Fibroblast of lung (primary cell): ENCODE measurements at regions not wholly inside any gene's neighbourhood (a gene's known extent, or its start where the extent isn't known, plus 50 kb on each side); places are given as distances from the start of the nearest gene placed in this dataset.

ENCODE experiments used
- EZH2 ChIP-seq: IDR thresholded peaks from 2 replicates; pipeline ENCODE4 v1.5.1; 2012; ENCODE audit warnings: low read length, control low read depth, mild to moderate bottlenecking; ENCODE audit errors: missing control alignments
- TF ChIP-seq, protein P1 (sequence below), 2 donors: IDR thresholded peaks in 1 of 2; conservative IDR thresholded peaks in 1 of 2; 1 replicate in 1 of 2; 2 replicates in 1 of 2; pipeline ENCODE4 v1.5.1; 2011 to 2012; ENCODE audit warnings: low read length in 2 of 2, control low read depth in 1 of 2, inconsistent platforms in 1 of 2, low read depth in 1 of 2, mild to moderate bottlenecking in 1 of 2

GRCh38 chr21:31589820-31590219 is 69.7 kb upstream of the SOD1 start:
- TF ChIP-seq, protein P1, sequence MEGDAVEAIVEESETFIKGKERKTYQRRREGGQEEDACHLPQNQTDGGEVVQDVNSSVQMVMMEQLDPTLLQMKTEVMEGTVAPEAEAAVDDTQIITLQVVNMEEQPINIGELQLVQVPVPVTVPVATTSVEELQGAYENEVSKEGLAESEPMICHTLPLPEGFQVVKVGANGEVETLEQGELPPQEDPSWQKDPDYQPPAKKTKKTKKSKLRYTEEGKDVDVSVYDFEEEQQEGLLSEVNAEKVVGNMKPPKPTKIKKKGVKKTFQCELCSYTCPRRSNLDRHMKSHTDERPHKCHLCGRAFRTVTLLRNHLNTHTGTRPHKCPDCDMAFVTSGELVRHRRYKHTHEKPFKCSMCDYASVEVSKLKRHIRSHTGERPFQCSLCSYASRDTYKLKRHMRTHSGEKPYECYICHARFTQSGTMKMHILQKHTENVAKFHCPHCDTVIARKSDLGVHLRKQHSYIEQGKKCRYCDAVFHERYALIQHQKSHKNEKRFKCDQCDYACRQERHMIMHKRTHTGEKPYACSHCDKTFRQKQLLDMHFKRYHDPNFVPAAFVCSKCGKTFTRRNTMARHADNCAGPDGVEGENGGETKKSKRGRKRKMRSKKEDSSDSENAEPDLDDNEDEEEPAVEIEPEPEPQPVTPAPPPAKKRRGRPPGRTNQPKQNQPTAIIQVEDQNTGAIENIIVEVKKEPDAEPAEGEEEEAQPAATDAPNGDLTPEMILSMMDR (conservative IDR thresholded peaks at IDR 0.05 in 1 of 2, IDR thresholded peaks at IDR 0.05 in 1 of 2; ENCODE audit: low read depth in 1 of 2, low read length in 2 of 2): no peak
- TF ChIP-seq EZH2: no peak
